ENCODE measurements at regions not wholly inside any gene's neighbourhood (a gene's known extent, or its start where the extent isn't known, plus 50 kb on each side); places are given as distances from the start of the nearest gene placed in this dataset.

DNA sequence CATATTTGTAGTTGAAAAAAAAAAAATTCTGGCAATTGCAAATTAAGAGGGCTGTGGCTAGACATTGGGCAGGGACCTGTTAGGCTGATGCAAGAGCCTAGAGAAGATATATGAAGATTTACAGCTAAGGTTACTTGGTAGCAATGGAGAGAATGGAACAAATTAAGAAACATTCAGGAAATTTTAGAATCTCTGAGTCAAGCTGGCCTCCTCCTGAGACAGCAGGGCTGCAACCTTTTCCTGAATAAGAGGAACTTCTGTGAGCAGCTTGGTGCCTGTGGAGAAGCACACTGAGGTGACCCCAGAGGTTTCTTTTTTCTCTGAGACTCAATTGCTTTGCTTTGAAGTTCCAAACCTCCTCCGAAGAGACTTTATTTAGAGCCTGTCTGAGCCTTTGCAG is 118.6 kb upstream of the LRATD1 start:
- TF ChIP-seq FOXM1 (IDR thresholded peaks at IDR 0.05; ENCODE audit: borderline replicate concordance, low read depth) (no peak), CREB1 (IDR thresholded peaks at IDR 0.05; ENCODE audit: low read depth) (no peak), EP300 (IDR thresholded peaks at IDR 0.05; ENCODE audit: borderline replicate concordance) (no peak), TEAD4 (IDR thresholded peaks at IDR 0.05) (no peak), NFIC (IDR thresholded peaks at IDR 0.05) (no peak), MAX (IDR thresholded peaks at IDR 0.05) (no peak), ZBTB7A (IDR thresholded peaks at IDR 0.05; ENCODE audit: low read depth) (no peak), TAF1 (IDR thresholded peaks at IDR 0.05; ENCODE audit: low read depth) (no peak), REST (IDR thresholded peaks at IDR 0.05; ENCODE audit: low read depth) (no peak), TCF12 (IDR thresholded peaks at IDR 0.05; ENCODE audit: low read depth) (no peak), EGR1 (IDR thresholded peaks at IDR 0.05) (no peak), CEBPB (IDR thresholded peaks at IDR 0.05) (no peak)
- TF ChIP-seq, protein P1, sequence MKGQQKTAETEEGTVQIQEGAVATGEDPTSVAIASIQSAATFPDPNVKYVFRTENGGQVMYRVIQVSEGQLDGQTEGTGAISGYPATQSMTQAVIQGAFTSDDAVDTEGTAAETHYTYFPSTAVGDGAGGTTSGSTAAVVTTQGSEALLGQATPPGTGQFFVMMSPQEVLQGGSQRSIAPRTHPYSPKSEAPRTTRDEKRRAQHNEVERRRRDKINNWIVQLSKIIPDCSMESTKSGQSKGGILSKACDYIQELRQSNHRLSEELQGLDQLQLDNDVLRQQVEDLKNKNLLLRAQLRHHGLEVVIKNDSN (IDR thresholded peaks at IDR 0.05) = no peak

DNA sequence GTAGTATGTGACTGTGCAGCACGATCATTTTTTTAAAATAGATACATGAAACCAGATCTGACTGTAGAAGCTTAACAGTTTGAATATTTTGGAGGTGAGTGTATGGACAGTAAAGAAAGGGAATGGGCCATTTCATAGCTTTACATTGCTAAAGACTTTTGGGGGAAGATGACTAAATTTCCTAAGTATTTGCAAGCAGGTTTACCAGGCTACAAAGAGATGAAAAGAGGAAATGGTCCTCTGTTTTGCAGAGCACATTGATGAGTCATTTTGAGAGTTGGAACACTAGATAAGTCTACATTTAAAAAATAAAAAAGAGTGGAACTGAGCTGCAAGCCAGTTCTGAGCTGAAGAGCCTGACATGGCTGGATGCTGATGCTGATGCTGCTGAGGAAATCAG is 115.7 kb upstream of the LRATD1 start:
- TF ChIP-seq NFIC (IDR thresholded peaks at IDR 0.05) (no peak), MAX (IDR thresholded peaks at IDR 0.05) (no peak), RAD21 (IDR thresholded peaks at IDR 0.05; ENCODE audit: low read depth) (no peak), ZBTB7A (IDR thresholded peaks at IDR 0.05; ENCODE audit: low read depth) (no peak), TEAD4 (IDR thresholded peaks at IDR 0.05) (no peak), TCF12 (IDR thresholded peaks at IDR 0.05; ENCODE audit: low read depth) (no peak), TAF1 (IDR thresholded peaks at IDR 0.05; ENCODE audit: low read depth) (no peak), EP300 (IDR thresholded peaks at IDR 0.05; ENCODE audit: borderline replicate concordance) (no peak), FOXM1 (IDR thresholded peaks at IDR 0.05; ENCODE audit: borderline replicate concordance, low read depth) (no peak), YY1 (IDR thresholded peaks at IDR 0.05; ENCODE audit: low read depth) (no peak), REST (IDR thresholded peaks at IDR 0.05; ENCODE audit: low read depth) (no peak), CREB1 (IDR thresholded peaks at IDR 0.05; ENCODE audit: low read depth) (no peak), EGR1 (IDR thresholded peaks at IDR 0.05) (no peak), CEBPB (IDR thresholded peaks at IDR 0.05) (no peak)
- TF ChIP-seq, protein P1 (IDR thresholded peaks at IDR 0.05) = no peak

DNA sequence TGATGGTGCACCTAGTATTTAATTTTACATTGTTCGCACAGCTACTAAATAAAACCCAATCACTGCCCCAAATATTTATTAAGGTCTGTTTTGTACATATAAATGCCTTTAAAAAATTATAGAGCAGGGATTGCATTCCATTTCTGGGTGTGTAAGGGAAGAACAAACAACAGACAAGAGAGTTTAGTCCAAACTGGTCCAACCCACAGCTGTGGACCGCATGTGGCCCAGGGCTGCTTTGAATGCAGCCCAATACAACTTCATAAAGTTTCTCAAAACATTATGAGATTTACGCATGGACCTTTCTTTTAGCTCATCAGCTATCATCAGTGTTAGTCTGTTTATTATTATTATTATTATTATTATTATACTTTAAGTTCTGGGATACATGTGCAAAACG is 114.8 kb upstream of the LRATD1 start:
- no peak for TF ChIP-seq ZBTB7A (IDR thresholded peaks at IDR 0.05; ENCODE audit: low read depth)
- TF ChIP-seq YY1 (IDR thresholded peaks at IDR 0.05; ENCODE audit: low read depth) = no peak
- TF ChIP-seq FOXM1 (IDR thresholded peaks at IDR 0.05; ENCODE audit: borderline replicate concordance, low read depth) = no peak
- no peak for TF ChIP-seq EP300 (IDR thresholded peaks at IDR 0.05; ENCODE audit: borderline replicate concordance)
- TF ChIP-seq CEBPB (IDR thresholded peaks at IDR 0.05) = no peak
- no peak for TF ChIP-seq RAD21 (IDR thresholded peaks at IDR 0.05; ENCODE audit: low read depth)

DNA sequence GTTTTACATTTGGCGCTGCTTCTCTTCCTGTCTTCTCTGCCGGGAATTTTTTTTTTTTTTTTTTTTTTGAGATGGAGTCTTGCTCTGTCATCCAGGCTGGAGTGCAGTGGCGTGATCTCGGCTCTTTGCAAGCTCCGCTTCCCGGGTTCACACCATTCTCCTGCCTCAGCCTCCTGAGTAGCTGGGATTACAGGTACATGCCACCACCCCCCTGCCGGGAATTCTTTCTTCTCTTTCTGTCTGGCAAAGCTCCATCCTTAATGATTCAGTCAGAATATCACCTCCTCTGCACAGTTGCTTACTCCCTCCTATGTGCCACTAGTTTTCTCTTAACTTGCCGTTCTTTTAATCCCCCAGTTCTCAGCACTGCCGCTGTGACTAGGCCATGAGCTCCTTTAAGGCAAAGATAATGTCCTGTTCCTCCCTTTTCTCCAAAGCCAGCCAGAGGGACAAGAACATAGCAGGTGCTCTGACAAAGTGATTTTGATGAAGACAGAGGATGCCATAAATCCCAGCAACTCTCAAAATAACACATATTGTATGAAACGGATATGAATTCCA is 112.1 kb upstream of the LRATD1 start:
- TF ChIP-seq EP300 (IDR thresholded peaks at IDR 0.05; ENCODE audit: borderline replicate concordance) (no peak), ZBTB7A (IDR thresholded peaks at IDR 0.05; ENCODE audit: low read depth) (no peak), CREB1 (IDR thresholded peaks at IDR 0.05; ENCODE audit: low read depth) (no peak), TCF12 (IDR thresholded peaks at IDR 0.05; ENCODE audit: low read depth) (no peak), TEAD4 (IDR thresholded peaks at IDR 0.05) (no peak), YY1 (IDR thresholded peaks at IDR 0.05; ENCODE audit: low read depth) (no peak), REST (IDR thresholded peaks at IDR 0.05; ENCODE audit: low read depth) (no peak), MAX (IDR thresholded peaks at IDR 0.05) (no peak), CEBPB (IDR thresholded peaks at IDR 0.05) (no peak)

All from Ishikawa (cell line).